Glutamatergic neuron (in vitro differentiated cells): ENCODE measurements at regions not wholly inside any gene's neighbourhood (a gene's known extent, or its start where the extent isn't known, plus 50 kb on each side); places are given as distances from the start of the nearest gene placed in this dataset.
A peak's percentile ranks its signal among the peaks of the same experiment; 100 is the strongest.

Source experiments
- DNase-seq: peaks from one replicate; pipeline ENCODE4 v3.0.0; 2022
- H3K27ac Mint-ChIP-seq: one replicate; pipeline ENCODE4 v1.8.0; 2020; ENCODE audit warnings: mild to moderate bottlenecking, mixed read lengths, inconsistent platforms; ENCODE audit not compliant: unreplicated experiment
- H3K27me3 Mint-ChIP-seq: one replicate; pipeline ENCODE4 v1.8.0; 2020; ENCODE audit warnings: mild to moderate bottlenecking, moderate library complexity, mixed read lengths, inconsistent platforms; ENCODE audit not compliant: unreplicated experiment
- H3K36me3 Mint-ChIP-seq: one replicate; pipeline ENCODE4 v1.8.0; 2020; ENCODE audit warnings: mild to moderate bottlenecking, mixed read lengths, inconsistent platforms; ENCODE audit not compliant: unreplicated experiment
- H3K4me1 Mint-ChIP-seq: one replicate; pipeline ENCODE4 v1.8.0; 2020; ENCODE audit warnings: mild to moderate bottlenecking, low read depth, mixed read lengths, inconsistent platforms; ENCODE audit not compliant: unreplicated experiment
- H3K4me3 Mint-ChIP-seq: one replicate; pipeline ENCODE4 v1.8.0; 2020; ENCODE audit warnings: mild to moderate bottlenecking, mixed read lengths, inconsistent platforms; ENCODE audit not compliant: unreplicated experiment
- H3K9me3 Mint-ChIP-seq: one replicate; pipeline ENCODE4 v1.8.0; 2020; ENCODE audit warnings: mild to moderate bottlenecking, moderate library complexity, mixed read lengths, inconsistent platforms; ENCODE audit not compliant: unreplicated experiment
- CTCF ChIP-seq: fragments of 200-600 bp; sonication (generic); IDR thresholded peaks from one replicate; pipeline ENCODE4 v1.5.0; 2021; ENCODE audit not compliant: partially characterized antibody, unreplicated experiment

- Mint-ChIP-seq H3K4me1 (peaks cover 2% of the 10 kb centered on the region), H3K4me3 (peak overlapping the region; percentile 43), H3K27me3 (no peaks in the 10 kb centered on the region), H3K27ac (no peak overlapping the region), H3K36me3 (no peaks in the 10 kb centered on the region), H3K9me3 (no peaks in the 10 kb centered on the region)
- DNase-seq, result no peak
- TF ChIP-seq CTCF, result no peak
Measured at GRCh38 chr1:213744780-213745179, 243.0 kb upstream of the PROX1 start.

- DNase-seq, result peak; percentile 48
- H3K9me3 Mint-ChIP-seq, result no peaks in the 10 kb centered on the region
- TF ChIP-seq CTCF, result no peak
- no peak overlapping the region for H3K27ac Mint-ChIP-seq
- H3K4me3 Mint-ChIP-seq, result peak overlapping the region; percentile 43
- peaks cover 2% of the 10 kb centered on the region for H3K4me1 Mint-ChIP-seq
- no peaks in the 10 kb centered on the region for H3K27me3 Mint-ChIP-seq
- no peaks in the 10 kb centered on the region for H3K36me3 Mint-ChIP-seq
Measured at GRCh38 chr1:213745451-213745850, 242.3 kb upstream of the PROX1 start.

- Mint-ChIP-seq H3K27ac (no peak overlapping the region), H3K36me3 (peaks cover 9% of the 10 kb centered on the region), H3K4me3 (no peak overlapping the region), H3K4me1 (peaks cover 2% of the 10 kb centered on the region), H3K27me3 (peaks cover 2% of the 10 kb centered on the region), H3K9me3 (no peaks in the 10 kb centered on the region)
- TF ChIP-seq CTCF, result no peak
- DNase-seq, result no peak
Measured at GRCh38 chr1:213749558-213749957, 238.2 kb upstream of the PROX1 start.

GRCh38 chr1:213750231-213751063, 237.3 kb upstream of the PROX1 start:
- no peak for TF ChIP-seq CTCF
- no peaks in the 10 kb centered on the region for H3K4me1 Mint-ChIP-seq
- H3K4me3 Mint-ChIP-seq, result no peak overlapping the region
- no peak overlapping the region for H3K27ac Mint-ChIP-seq
- peaks cover 9% of the 10 kb centered on the region for H3K36me3 Mint-ChIP-seq
- no peak for DNase-seq
- no peaks in the 10 kb centered on the region for H3K9me3 Mint-ChIP-seq
- H3K27me3 Mint-ChIP-seq, result peaks cover 2% of the 10 kb centered on the region

- H3K27me3 Mint-ChIP-seq, result peaks cover 2% of the 10 kb centered on the region
- no peak for TF ChIP-seq CTCF
- no peak overlapping the region for H3K4me3 Mint-ChIP-seq
- H3K9me3 Mint-ChIP-seq, result no peaks in the 10 kb centered on the region
- no peak overlapping the region for H3K27ac Mint-ChIP-seq
- DNase-seq, result no peak
- peaks cover 9% of the 10 kb centered on the region for H3K36me3 Mint-ChIP-seq
- no peaks in the 10 kb centered on the region for H3K4me1 Mint-ChIP-seq
Measured at GRCh38 chr1:213751064-213751397, 236.7 kb upstream of the PROX1 start.
